Sigmoid colon (tissue), 6 donors: ENCODE measurements at regions not wholly inside any gene's neighbourhood (a gene's known extent, or its start where the extent isn't known, plus 50 kb on each side); places are given as distances from the start of the nearest gene placed in this dataset.
A peak's percentile ranks its signal among the peaks of the same experiment; 100 is the strongest.

Source experiments
- DNase-seq: peaks from one replicate; pipeline ENCODE4 v3.0.0-alpha.2; 2019
- H3K27ac ChIP-seq, 4 donors: fragments of 200-600 bp; sonication (generic); one replicate each; pipeline ENCODE4 v1.5.1; 2016 to 2019; ENCODE audit warnings: mild to moderate bottlenecking in 1 of 4
- H3K27me3 ChIP-seq, 3 donors: fragments of 200-600 bp; sonication (generic); one replicate each; pipeline ENCODE4 v1.5.1; 2019; ENCODE audit warnings: mild to moderate bottlenecking in 1 of 3
- H3K36me3 ChIP-seq, 4 donors: fragments of 200-600 bp; sonication (generic); one replicate each; pipeline ENCODE4 v1.5.1; 2016 to 2019
- H3K4me1 ChIP-seq, 4 donors: fragments of 200-600 bp; sonication (generic); one replicate each; pipeline ENCODE4 v1.5.1; 2017 to 2019
- H3K4me3 ChIP-seq, 4 donors: fragments of 200-600 bp; sonication (generic); one replicate each; pipeline ENCODE4 v1.5.1; 2017 to 2019; ENCODE audit warnings: mild to moderate bottlenecking in 2 of 4, moderate library complexity in 1 of 4
- H3K9me3 ChIP-seq, 4 donors: fragments of 200-600 bp in 3 of 4; sonication (generic) in 3 of 4; one replicate each; pipeline versions ENCODE4 v1.5.1 to v1.6.1; 2013 to 2019
- CTCF ChIP-seq, 4 experiments: fragments of 450-650 bp in 3 of 4; fragments of 200-600 bp in 1 of 4; IDR thresholded peaks; one replicate each; pipeline ENCODE4 v1.5.1; 2016 to 2019; ENCODE audit warnings: antibody characterized with exemption in 4 of 4, mild to moderate bottlenecking in 3 of 4, moderate library complexity in 2 of 4
- EP300 ChIP-seq, 4 donors: sonication (generic); formaldehyde crosslinking; IDR thresholded peaks; one replicate each; pipeline ENCODE4 v1.6.1; 2017; ENCODE audit warnings: antibody characterized with exemption in 4 of 4
- POLR2A ChIP-seq, 2 donors: fragments of 450-650 bp; IDR thresholded peaks; one replicate each; pipeline ENCODE4 v1.6.1; 2016; ENCODE audit warnings: antibody characterized with exemption in 2 of 2, mild to moderate bottlenecking in 2 of 2, moderate library complexity in 2 of 2
- POLR2AphosphoS5 ChIP-seq, 4 donors: sonication (generic); formaldehyde crosslinking; IDR thresholded peaks; one replicate each; pipeline ENCODE4 v1.6.1; 2017; ENCODE audit warnings: antibody characterized with exemption in 4 of 4
- whole genome bisulfite sequencing, 2 donors: extraction: QIAGEN DNeasy Blood & Tissue Kit; methylation state at CpG; one replicate each; pipeline ENCODE4 v1.1.7; 2013; 5-methylcytosine and 5-hydroxymethylcytosine counted together
- intact Hi-C: fragments of 100-400 bp; cut with DNase I; formaldehyde crosslinking; loops from one replicate; pipeline ENCODE4 v1.15.1; 2023
- donor health status: healthy with polysubstance abuse.
- donor health status: healthy.

DNA sequence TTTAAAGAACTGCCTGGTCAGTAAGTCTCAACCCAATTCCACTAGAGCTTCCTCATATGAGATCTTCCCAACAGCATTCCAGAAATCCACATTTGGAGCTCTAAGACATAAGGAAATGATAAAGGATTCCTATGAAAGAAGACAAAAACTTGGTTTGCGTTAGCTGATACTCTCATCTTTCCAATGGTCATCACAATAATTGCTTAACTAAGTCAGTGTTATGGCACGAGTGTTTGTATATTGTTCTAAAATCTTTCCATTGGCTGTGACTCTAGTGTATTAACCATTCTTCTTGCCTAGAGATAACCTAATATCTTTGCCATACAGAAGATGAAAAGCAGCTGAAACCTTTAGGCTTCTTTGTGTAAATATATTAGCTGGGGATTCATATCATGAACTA is 289.0 kb downstream of the SNX13 start:
- TF ChIP-seq POLR2AphosphoS5 (IDR thresholded peaks at IDR 0.05) (no peak), POLR2A (IDR thresholded peaks at IDR 0.05) (no peak), CTCF (IDR thresholded peaks at IDR 0.05) (no peak), EP300 (IDR thresholded peaks at IDR 0.05) (no peak)
- Histone ChIP-seq H3K4me1 (peaks cover 0 to 22% (median 11%) of the 10 kb centered on the region in 4 donors), H3K9me3 (no peaks in the 10 kb centered on the region), H3K27me3 (no peaks in the 10 kb centered on the region), H3K27ac (peak overlapping the region in 3 of 4 donors; percentile 48 to 52 (median 51)), H3K4me3 (no peak overlapping the region), H3K36me3 (no peaks in the 10 kb centered on the region)
- WGBS, 2 donors, result 85 to 92% methylated on average over 2 of the region's 2 CpGs
- intact Hi-C loops, result loop anchor here (5.0 kb wide), 1 partner anchor 669 kb away; no protein-coding TSS in a partner anchor
- DNase-seq, result no peak

- intact Hi-C loops, result loop anchor here (5.0 kb wide), 1 partner anchor 670 kb away; no protein-coding TSS in a partner anchor
- WGBS, 2 donors, result 73 to 81% methylated on average over 4 of the region's 4 CpGs
- Histone ChIP-seq H3K36me3 (no peaks in the 10 kb centered on the region), H3K27me3 (no peaks in the 10 kb centered on the region), H3K27ac (peak overlapping the region; percentile 23 to 52 (median 50)), H3K4me3 (no peak overlapping the region), H3K9me3 (no peaks in the 10 kb centered on the region), H3K4me1 (peaks cover 0 to 22% (median 11%) of the 10 kb centered on the region in 4 donors)
- TF ChIP-seq CTCF (IDR thresholded peaks at IDR 0.05) (no peak), POLR2AphosphoS5 (IDR thresholded peaks at IDR 0.05) (peak in 3 of 4 donors; percentile 26 to 31 (median 28))
- DNase-seq, result peak; percentile 69
These were observed 288.4 kb downstream of the SNX13 start for GRCh38 chr7:17651863-17652385.

GRCh38 chr7:17654940-17655339 is 285.4 kb downstream of the SNX13 start:
- TF ChIP-seq EP300 (IDR thresholded peaks at IDR 0.05) (no peak), POLR2A (IDR thresholded peaks at IDR 0.05) (no peak), POLR2AphosphoS5 (IDR thresholded peaks at IDR 0.05) (no peak), CTCF (IDR thresholded peaks at IDR 0.05) (no peak)
- intact Hi-C loops, result loop anchor here (5.0 kb wide), 1 partner anchor 673 kb away; no protein-coding TSS in a partner anchor
- Histone ChIP-seq H3K27ac (no peak overlapping the region), H3K9me3 (no peaks in the 10 kb centered on the region), H3K4me1 (peaks cover 0 to 22% (median 11%) of the 10 kb centered on the region in 4 donors), H3K36me3 (no peaks in the 10 kb centered on the region), H3K4me3 (no peak overlapping the region), H3K27me3 (no peaks in the 10 kb centered on the region)
- no peak for DNase-seq
- 57 to 74% methylated on average over 2 of the region's 2 CpGs for WGBS, 2 donors

- DNase-seq, result no peak
- H3K4me3 ChIP-seq, result no peak overlapping the region
- 93 to 98% methylated on average over 3 of the region's 3 CpGs for WGBS, 2 donors
These were observed 281.2 kb downstream of the SNX13 start for GRCh38 chr7:17659126-17659525.

More at GRCh38 chr7:17659126-17659525, 281.2 kb downstream of the SNX13 start:
- no peaks in the 10 kb centered on the region for H3K9me3 ChIP-seq
- H3K4me1 ChIP-seq, result peaks cover 0 to 15% (median 6%) of the 10 kb centered on the region in 4 donors
- no peaks in the 10 kb centered on the region for H3K27me3 ChIP-seq
- no peak overlapping the region for H3K27ac ChIP-seq
- intact Hi-C loops, result no loop called here
- TF ChIP-seq EP300 (IDR thresholded peaks at IDR 0.05) (no peak), CTCF (IDR thresholded peaks at IDR 0.05) (no peak), POLR2A (IDR thresholded peaks at IDR 0.05) (no peak), POLR2AphosphoS5 (IDR thresholded peaks at IDR 0.05) (no peak)
- no peaks in the 10 kb centered on the region for H3K36me3 ChIP-seq
